Neutrophil (primary cell): ENCODE measurements at regions not wholly inside any gene's neighbourhood (a gene's known extent, or its start where the extent isn't known, plus 50 kb on each side); places are given as distances from the start of the nearest gene placed in this dataset.

Experiments
- H3K27ac ChIP-seq: fragments of 200-600 bp; sonication (generic); 2 replicates; pipeline ENCODE4 v1.5.1; 2016; ENCODE audit warnings: mild to moderate bottlenecking, moderate library complexity
- H3K27me3 ChIP-seq: fragments of 200-600 bp; sonication (generic); 2 replicates; pipeline ENCODE4 v1.6.0; 2016; ENCODE audit warnings: mild to moderate bottlenecking
- H3K36me3 ChIP-seq: fragments of 200-600 bp; sonication (generic); 2 replicates; pipeline ENCODE4 v1.5.1; 2017
- H3K4me1 ChIP-seq, 2 experiments: fragments of 200-600 bp in 1 of 2; sonication (generic) in 1 of 2; 1 replicate in 1 of 2; 2 replicates in 1 of 2; pipeline versions ENCODE4 v1.5.1 to v1.6.1; 2013 to 2016; ENCODE audit warnings: low read depth in 1 of 2, low read length in 1 of 2, mild to moderate bottlenecking in 1 of 2, moderate library complexity in 1 of 2; ENCODE audit not compliant: control insufficient read depth in 1 of 2, insufficient read depth in 1 of 2
- H3K4me3 ChIP-seq, 2 experiments: fragments of 200-600 bp in 1 of 2; sonication (generic) in 1 of 2; 1 replicate in 1 of 2; 2 replicates in 1 of 2; pipeline ENCODE4 v1.5.1; 2013 to 2016; ENCODE audit warnings: low read depth in 1 of 2, low read length in 1 of 2, mild to moderate bottlenecking in 1 of 2, moderate library complexity in 1 of 2
- H3K9me3 ChIP-seq: fragments of 200-600 bp; sonication (generic); 2 replicates; pipeline ENCODE4 v1.5.1; 2016
- TF ChIP-seq, protein P1 (sequence below): fragments of 200-600 bp; sonication (generic); IDR thresholded peaks from 2 replicates; pipeline ENCODE4 v1.5.1; 2016; ENCODE audit warnings: antibody characterized with exemption

DNA sequence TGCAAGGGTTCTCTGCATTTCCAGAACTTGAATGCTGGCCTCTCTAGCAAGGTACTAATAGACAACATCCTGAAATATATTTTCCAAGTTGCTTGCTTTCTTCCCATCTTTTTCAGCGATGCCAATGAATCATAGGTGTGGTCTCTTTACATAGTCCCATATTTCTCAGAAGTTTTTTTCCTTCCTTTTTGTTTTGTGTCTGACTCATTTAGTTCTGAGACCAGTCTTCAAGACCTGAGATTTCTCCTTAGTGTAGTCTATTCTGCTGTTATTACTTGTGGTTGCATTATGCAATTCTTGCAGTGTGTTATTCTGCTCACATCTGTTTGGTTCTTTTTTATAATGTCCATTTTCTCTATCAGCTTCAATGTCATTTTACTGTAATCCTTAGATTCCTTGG, 1265.0 kb upstream of the ALCAM start:
- H3K9me3 ChIP-seq: no peaks in the 10 kb centered on the region
- TF ChIP-seq, protein P1, sequence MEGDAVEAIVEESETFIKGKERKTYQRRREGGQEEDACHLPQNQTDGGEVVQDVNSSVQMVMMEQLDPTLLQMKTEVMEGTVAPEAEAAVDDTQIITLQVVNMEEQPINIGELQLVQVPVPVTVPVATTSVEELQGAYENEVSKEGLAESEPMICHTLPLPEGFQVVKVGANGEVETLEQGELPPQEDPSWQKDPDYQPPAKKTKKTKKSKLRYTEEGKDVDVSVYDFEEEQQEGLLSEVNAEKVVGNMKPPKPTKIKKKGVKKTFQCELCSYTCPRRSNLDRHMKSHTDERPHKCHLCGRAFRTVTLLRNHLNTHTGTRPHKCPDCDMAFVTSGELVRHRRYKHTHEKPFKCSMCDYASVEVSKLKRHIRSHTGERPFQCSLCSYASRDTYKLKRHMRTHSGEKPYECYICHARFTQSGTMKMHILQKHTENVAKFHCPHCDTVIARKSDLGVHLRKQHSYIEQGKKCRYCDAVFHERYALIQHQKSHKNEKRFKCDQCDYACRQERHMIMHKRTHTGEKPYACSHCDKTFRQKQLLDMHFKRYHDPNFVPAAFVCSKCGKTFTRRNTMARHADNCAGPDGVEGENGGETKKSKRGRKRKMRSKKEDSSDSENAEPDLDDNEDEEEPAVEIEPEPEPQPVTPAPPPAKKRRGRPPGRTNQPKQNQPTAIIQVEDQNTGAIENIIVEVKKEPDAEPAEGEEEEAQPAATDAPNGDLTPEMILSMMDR: no peak

DNA sequence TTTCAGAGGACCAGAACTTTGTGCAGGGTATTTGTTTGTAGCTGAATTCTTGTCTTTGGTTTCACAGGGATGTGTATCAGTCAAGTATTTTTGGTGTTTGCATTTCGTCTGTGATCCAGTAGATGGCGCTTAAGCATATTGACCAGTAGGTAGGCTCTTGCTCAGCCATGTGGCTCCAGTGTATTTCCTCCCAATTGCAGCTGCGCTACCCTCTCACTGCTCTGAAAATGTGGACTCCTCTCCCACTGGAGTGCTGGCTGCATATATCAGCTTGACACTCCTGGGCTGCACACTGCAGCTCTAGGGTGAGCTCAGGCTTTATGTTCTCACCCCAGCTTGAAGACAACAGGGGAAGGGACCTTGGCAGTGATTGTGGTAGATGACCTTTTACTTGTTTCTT, 1264.3 kb upstream of the ALCAM start:
- Histone ChIP-seq H3K27ac (no peak overlapping the region), H3K36me3 (no peaks in the 10 kb centered on the region), H3K4me1 (no peaks in the 10 kb centered on the region), H3K4me3 (no peak overlapping the region), H3K9me3 (no peaks in the 10 kb centered on the region), H3K27me3 (no peaks in the 10 kb centered on the region)
- TF ChIP-seq, protein P1: no peak

More for the DNA sequence above, 1265.0 kb upstream of the ALCAM start:
- H3K36me3 ChIP-seq: no peaks in the 10 kb centered on the region
- no peaks in the 10 kb centered on the region for H3K4me1 ChIP-seq
- H3K27ac ChIP-seq: no peak overlapping the region
- H3K27me3 ChIP-seq: no peaks in the 10 kb centered on the region
- no peak overlapping the region for H3K4me3 ChIP-seq

DNA sequence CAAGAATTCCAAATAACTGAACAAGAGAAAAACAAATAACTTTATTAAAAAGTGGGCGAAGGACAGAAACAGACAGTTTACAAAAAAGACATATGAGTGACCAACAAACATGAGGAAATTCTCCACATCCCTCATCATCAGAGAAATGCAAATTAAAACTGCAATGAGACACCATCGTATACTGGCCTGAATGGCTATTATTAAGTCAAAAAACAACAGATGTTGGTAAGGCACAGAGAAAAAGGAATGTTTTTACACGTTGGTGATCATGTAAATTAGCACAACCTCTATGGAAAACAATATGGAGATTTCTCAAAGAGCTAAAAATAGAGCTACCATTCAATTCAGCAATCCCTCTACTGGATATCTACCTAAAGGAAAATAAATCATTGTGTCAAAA, 1260.4 kb upstream of the ALCAM start:
- Histone ChIP-seq H3K4me1 (no peaks in the 10 kb centered on the region), H3K27me3 (no peaks in the 10 kb centered on the region), H3K4me3 (no peak overlapping the region), H3K27ac (no peak overlapping the region), H3K36me3 (no peaks in the 10 kb centered on the region), H3K9me3 (no peaks in the 10 kb centered on the region)
- TF ChIP-seq, protein P1: no peak

DNA sequence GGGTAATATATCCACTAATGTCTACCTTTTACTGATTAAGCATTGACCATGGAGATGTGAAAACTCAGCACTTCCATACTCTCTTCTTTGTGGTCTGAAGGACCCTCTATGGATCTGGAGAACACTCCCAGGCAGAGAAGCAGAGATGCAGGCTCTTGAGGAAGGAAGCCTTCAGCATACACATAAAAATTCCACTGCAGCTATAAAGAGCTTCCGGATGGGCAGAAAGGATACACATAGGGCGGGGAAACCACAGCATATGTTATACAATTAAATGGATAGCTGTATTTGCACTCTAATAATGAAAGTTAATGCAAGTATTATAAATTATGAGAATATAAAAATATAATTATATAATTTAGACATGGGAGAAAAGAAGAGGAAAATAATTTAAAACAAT, 1258.2 kb upstream of the ALCAM start:
- H3K4me1 ChIP-seq: no peaks in the 10 kb centered on the region
- H3K27me3 ChIP-seq: no peaks in the 10 kb centered on the region
- no peak overlapping the region for H3K27ac ChIP-seq
- H3K9me3 ChIP-seq: no peaks in the 10 kb centered on the region
- no peaks in the 10 kb centered on the region for H3K36me3 ChIP-seq
- TF ChIP-seq, protein P1: no peak
- H3K4me3 ChIP-seq: no peak overlapping the region

DNA sequence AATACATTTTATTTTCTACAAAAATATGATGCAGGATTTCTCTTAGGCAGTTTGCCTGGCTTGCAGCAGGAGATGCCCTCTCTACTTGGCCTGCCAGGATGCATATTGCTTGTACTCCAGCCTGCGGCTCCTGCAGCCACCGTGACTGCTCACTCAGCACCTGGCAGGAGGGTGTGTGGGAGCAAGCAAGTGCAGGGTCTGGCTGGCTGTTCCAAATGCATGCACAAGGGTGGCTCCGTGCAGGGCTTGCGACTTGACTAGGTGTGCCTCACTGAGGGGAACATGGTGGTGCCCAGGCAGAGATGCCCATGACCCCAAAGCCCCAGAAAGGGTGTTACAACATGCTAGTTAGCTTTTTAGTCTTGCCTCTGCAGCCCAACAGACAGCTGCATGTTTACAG, 1240.2 kb upstream of the ALCAM start:
- no peaks in the 10 kb centered on the region for H3K36me3 ChIP-seq
- no peaks in the 10 kb centered on the region for H3K4me1 ChIP-seq
- TF ChIP-seq, protein P1: no peak

More for the DNA sequence above, 1240.2 kb upstream of the ALCAM start:
- Histone ChIP-seq H3K27ac (no peak overlapping the region), H3K27me3 (no peaks in the 10 kb centered on the region), H3K4me3 (no peak overlapping the region), H3K9me3 (no peaks in the 10 kb centered on the region)
